B cell (primary cell): ENCODE measurements at regions not wholly inside any gene's neighbourhood (a gene's known extent, or its start where the extent isn't known, plus 50 kb on each side); places are given as distances from the start of the nearest gene placed in this dataset.

Source experiments
- ATAC-seq: fragments of 200-7000 bp; cut with Tn5 transposase; one replicate; pipeline ENCODE4 v1.10.0; 2021; ENCODE audit warnings: low read depth, mild to moderate bottlenecking, moderate number of reproducible peaks, moderate library complexity
- CTCF ChIA-PET: fragments of 350-600 bp; sonication (Branson Sonifier 250); formaldehyde crosslinking; loops from one replicate; lab custom pipeline; 2021; ENCODE audit warnings: antibody characterized with exemption, inconsistent platforms; lab: Charles Lee
- POLR2A ChIA-PET: fragments of 350-600 bp; sonication (Branson Sonifier 250); formaldehyde crosslinking; loops from one replicate; lab custom pipeline; 2021; ENCODE audit warnings: antibody characterized with exemption; lab: Charles Lee
- DNase-seq: peaks from one replicate; pipeline ENCODE4 v3.0.0; 2013
- H2AFZ ChIP-seq: 2 replicates; pipeline ENCODE4 v1.6.1; 2012; ENCODE audit warnings: mild to moderate bottlenecking, low read depth, low read length; ENCODE audit not compliant: insufficient read depth, poor library complexity, severe bottlenecking
- H3K27ac ChIP-seq, 2 donors: 1 replicate in 1 of 2; 2 replicates in 1 of 2; pipeline ENCODE4 v1.5.1; 2012 to 2013; ENCODE audit warnings: low read length in 2 of 2, mild to moderate bottlenecking in 2 of 2, moderate library complexity in 1 of 2
- H3K27me3 ChIP-seq, 4 experiments: fragments of 200-600 bp in 1 of 4; sonication (generic) in 1 of 4; replicated peaks in 1 of 4; 1 replicate in 2 of 4; 2 replicates in 2 of 4; pipeline versions ENCODE4 v1.6.1 to v1.7.0; 2013 to 2016; ENCODE audit warnings: low read length in 3 of 4, mild to moderate bottlenecking in 2 of 4, mixed read lengths in 1 of 4, moderate library complexity in 1 of 4; ENCODE audit not compliant: insufficient read depth in 4 of 4, control insufficient read depth in 3 of 4; ENCODE audit errors: control extremely low read depth in 1 of 4
- H3K36me3 ChIP-seq, 2 experiments: replicated peaks in 1 of 2; 1 replicate in 1 of 2; 2 replicates in 1 of 2; pipeline versions ENCODE4 v1.6.1 to v1.7.1; 2013; ENCODE audit warnings: low read length in 1 of 2; ENCODE audit not compliant: insufficient read depth in 2 of 2, control insufficient read depth in 1 of 2; ENCODE audit errors: control extremely low read depth in 1 of 2, extremely low read depth in 1 of 2
- H3K4me1 ChIP-seq, 2 donors: fragments of 200-600 bp in 1 of 2; sonication (generic) in 1 of 2; 1 replicate in 1 of 2; 2 replicates in 1 of 2; pipeline versions ENCODE4 v1.5.1 to v1.6.1; 2013 to 2017; ENCODE audit warnings: low read length in 2 of 2; ENCODE audit not compliant: control insufficient read depth in 2 of 2, insufficient read depth in 2 of 2
- H3K4me2 ChIP-seq: replicated peaks from 2 replicates; pipeline ENCODE3; 2012; ENCODE audit warnings: mild to moderate bottlenecking, low read depth, low read length; ENCODE audit not compliant: poor library complexity, severe bottlenecking
- H3K4me3 ChIP-seq, 5 experiments: fragments of 200-600 bp in 1 of 5; sonication (generic) in 1 of 5; 1 replicate in 3 of 5; 2 replicates in 2 of 5; pipeline versions ENCODE4 v1.5.1 to v1.7.0; 2011 to 2016; ENCODE audit warnings: low read length in 4 of 5, mild to moderate bottlenecking in 4 of 5, low read depth in 2 of 5, control low read depth in 1 of 5, moderate library complexity in 1 of 5; ENCODE audit not compliant: insufficient read depth in 1 of 5; ENCODE audit errors: control extremely low read depth in 1 of 5, extremely low read depth in 1 of 5
- H3K79me2 ChIP-seq: fragments of 200-600 bp; sonication (generic); one replicate; pipeline ENCODE4 v1.6.0; 2016; ENCODE audit warnings: low read length; ENCODE audit not compliant: control insufficient read depth, insufficient read depth
- H3K9ac ChIP-seq: fragments of 200-600 bp; sonication (generic); 2 replicates; pipeline ENCODE4 v1.6.1; 2017; ENCODE audit warnings: mild to moderate bottlenecking, low read length, moderate library complexity
- H3K9me3 ChIP-seq, 3 donors: one replicate each; pipeline versions ENCODE4 v1.6.1 to v1.7.1; 2013; ENCODE audit warnings: low read length in 2 of 3; ENCODE audit not compliant: control insufficient read depth in 2 of 3, insufficient read depth in 1 of 3; ENCODE audit errors: control extremely low read depth in 1 of 3
- H4K20me1 ChIP-seq: 2 replicates; pipeline ENCODE4 v1.6.0; 2012; ENCODE audit warnings: mild to moderate bottlenecking, low read length; ENCODE audit not compliant: insufficient read depth, control insufficient read depth, poor library complexity, severe bottlenecking
- H3K27ac Mint-ChIP-seq: one replicate; pipeline ENCODE4 v1.8.0; 2021; ENCODE audit warnings: mixed read lengths
- H3K27me3 Mint-ChIP-seq: one replicate; pipeline ENCODE4 v1.8.0; 2021; ENCODE audit warnings: mixed read lengths
- H3K4me1 Mint-ChIP-seq: one replicate; pipeline ENCODE4 v1.8.0; 2021; ENCODE audit warnings: mixed read lengths
- H3K4me3 Mint-ChIP-seq: one replicate; pipeline ENCODE4 v1.8.0; 2021; ENCODE audit warnings: mixed read lengths
- H3K9me3 Mint-ChIP-seq: one replicate; pipeline ENCODE4 v1.8.0; 2022; ENCODE audit warnings: mixed read lengths; ENCODE audit not compliant: insufficient read depth
- EZH2 ChIP-seq: IDR thresholded peaks from 2 replicates; pipeline ENCODE4 v1.6.1; 2012; ENCODE audit warnings: borderline replicate concordance, low read depth, mild to moderate bottlenecking, moderate library complexity, low read length; ENCODE audit not compliant: insufficient read depth, poor library complexity, severe bottlenecking
- intact Hi-C: fragments of 100-400 bp; cut with micrococcal nuclease; formaldehyde crosslinking; loops from one replicate; pipeline ENCODE4 v1.10.0; 2022
- TF ChIP-seq, protein P1 (sequence below): fragments of 200-600 bp; IDR thresholded peaks from one replicate; pipeline ENCODE4 v1.8.0; 2022; ENCODE audit warnings: antibody characterized with exemption, mild to moderate bottlenecking

DNA sequence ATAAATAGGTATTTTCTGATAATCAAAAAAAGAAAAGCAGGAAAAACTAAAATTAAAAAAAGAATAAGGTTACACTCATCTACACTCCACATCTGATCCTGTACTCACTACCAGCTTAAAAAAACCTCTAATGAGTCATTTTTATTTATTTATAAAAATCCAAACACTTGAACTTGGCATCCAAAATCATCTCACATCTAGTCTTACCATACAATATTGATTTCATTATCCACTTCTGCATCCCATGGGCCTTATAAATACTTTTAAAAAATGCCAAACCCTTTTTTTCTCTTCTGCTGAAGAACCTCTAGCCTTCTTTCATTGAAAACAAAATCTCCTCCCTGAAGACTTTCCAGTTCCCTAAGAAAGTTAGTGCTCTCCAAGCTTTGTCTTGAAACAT lies 109.7 kb downstream of the TMTC3 start:
- no peaks in the 10 kb centered on the region for H3K27me3 ChIP-seq
- intact Hi-C loops, result no loop called here
- no peak overlapping the region for H3K4me3 Mint-ChIP-seq

DNA sequence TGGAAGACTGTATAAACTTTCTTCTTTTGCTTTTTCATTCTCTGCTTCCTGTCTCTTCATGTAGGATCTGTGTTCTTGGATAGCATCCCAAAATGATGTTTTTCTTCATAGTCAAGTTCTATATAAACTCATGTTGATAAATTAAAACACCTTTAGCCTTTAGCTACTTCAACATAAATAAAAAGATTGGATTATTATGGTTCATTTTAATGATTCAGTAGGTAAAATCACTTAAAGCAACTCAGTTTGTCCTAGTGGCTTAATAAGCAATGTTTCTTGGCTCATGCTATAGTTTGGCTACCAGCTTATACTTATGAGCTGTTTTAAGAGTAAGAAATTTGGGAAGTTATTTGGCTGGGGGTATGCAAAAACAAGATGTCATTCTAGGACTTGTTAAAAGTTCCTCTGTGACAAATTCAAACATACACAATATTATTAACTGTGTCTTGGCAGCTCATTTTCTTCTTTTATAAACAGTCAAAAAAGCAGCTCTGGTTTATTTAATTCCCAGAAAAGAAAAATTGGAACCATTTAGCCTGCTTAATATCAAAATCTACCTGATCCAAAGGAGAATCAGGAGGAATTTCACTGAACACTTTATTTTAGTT lies 111.4 kb downstream of the TMTC3 start:
- no peaks in the 10 kb centered on the region for H3K4me1 Mint-ChIP-seq
- H3K4me3 Mint-ChIP-seq, result no peak overlapping the region
- Histone ChIP-seq H4K20me1 (no peaks in the 10 kb centered on the region), H3K4me3 (no peak overlapping the region), H3K27me3 (no peaks in the 10 kb centered on the region), H2AFZ (no peak overlapping the region), H3K9me3 (no peaks in the 10 kb centered on the region), H3K27ac (no peak overlapping the region), H3K79me2 (no peaks in the 10 kb centered on the region), H3K4me1 (no peaks in the 10 kb centered on the region), H3K4me2 (no peak overlapping the region), H3K36me3 (no peaks in the 10 kb centered on the region), H3K9ac (no peak overlapping the region)
- no peak for DNase-seq
- no peaks in the 10 kb centered on the region for H3K9me3 Mint-ChIP-seq
- no peak for ATAC-seq
- TF ChIP-seq, protein P1, sequence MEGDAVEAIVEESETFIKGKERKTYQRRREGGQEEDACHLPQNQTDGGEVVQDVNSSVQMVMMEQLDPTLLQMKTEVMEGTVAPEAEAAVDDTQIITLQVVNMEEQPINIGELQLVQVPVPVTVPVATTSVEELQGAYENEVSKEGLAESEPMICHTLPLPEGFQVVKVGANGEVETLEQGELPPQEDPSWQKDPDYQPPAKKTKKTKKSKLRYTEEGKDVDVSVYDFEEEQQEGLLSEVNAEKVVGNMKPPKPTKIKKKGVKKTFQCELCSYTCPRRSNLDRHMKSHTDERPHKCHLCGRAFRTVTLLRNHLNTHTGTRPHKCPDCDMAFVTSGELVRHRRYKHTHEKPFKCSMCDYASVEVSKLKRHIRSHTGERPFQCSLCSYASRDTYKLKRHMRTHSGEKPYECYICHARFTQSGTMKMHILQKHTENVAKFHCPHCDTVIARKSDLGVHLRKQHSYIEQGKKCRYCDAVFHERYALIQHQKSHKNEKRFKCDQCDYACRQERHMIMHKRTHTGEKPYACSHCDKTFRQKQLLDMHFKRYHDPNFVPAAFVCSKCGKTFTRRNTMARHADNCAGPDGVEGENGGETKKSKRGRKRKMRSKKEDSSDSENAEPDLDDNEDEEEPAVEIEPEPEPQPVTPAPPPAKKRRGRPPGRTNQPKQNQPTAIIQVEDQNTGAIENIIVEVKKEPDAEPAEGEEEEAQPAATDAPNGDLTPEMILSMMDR, result no peak
- TF ChIP-seq EZH2, result no peak
- H3K27me3 Mint-ChIP-seq, result no peaks in the 10 kb centered on the region
- intact Hi-C loops, result no loop called here
- POLR2A ChIA-PET, result no interaction called here
- CTCF ChIA-PET, result no interaction called here
- no peak overlapping the region for H3K27ac Mint-ChIP-seq

More for the DNA sequence above, 109.7 kb downstream of the TMTC3 start:
- H3K4me2 ChIP-seq, result no peak overlapping the region
- no peak overlapping the region for H2AFZ ChIP-seq
- ChIA-PET CTCF (no interaction called here), POLR2A (no interaction called here)
- H4K20me1 ChIP-seq, result no peaks in the 10 kb centered on the region
- H3K36me3 ChIP-seq, result no peaks in the 10 kb centered on the region
- TF ChIP-seq, protein P1, result no peak
- no peak for TF ChIP-seq EZH2
- no peaks in the 10 kb centered on the region for H3K9me3 ChIP-seq
- no peak overlapping the region for H3K27ac ChIP-seq
- H3K9me3 Mint-ChIP-seq, result no peaks in the 10 kb centered on the region
- no peak for ATAC-seq
- H3K4me1 ChIP-seq, result no peaks in the 10 kb centered on the region
- H3K79me2 ChIP-seq, result no peaks in the 10 kb centered on the region
- DNase-seq, result no peak
- H3K9ac ChIP-seq, result no peak overlapping the region
- no peaks in the 10 kb centered on the region for H3K4me1 Mint-ChIP-seq
- H3K4me3 ChIP-seq, result no peak overlapping the region
- no peak overlapping the region for H3K27ac Mint-ChIP-seq
- no peaks in the 10 kb centered on the region for H3K27me3 Mint-ChIP-seq
